ENCODE measurements at regions not wholly inside any gene's neighbourhood (a gene's known extent, or its start where the extent isn't known, plus 50 kb on each side); places are given as distances from the start of the nearest gene placed in this dataset.
"Not testable (repeated sequence)": the region's sequence is repeated elsewhere in the genome, so short reads cannot be mapped to it uniquely, and the experiment has no call there.

- TF ChIP-seq CTCF (IDR thresholded peaks at IDR 0.05) (no peak), ZFX (IDR thresholded peaks at IDR 0.05; ENCODE audit: borderline replicate concordance) (no peak)
- H3K27ac ChIP-seq = no peak overlapping the region
Observed at GRCh38 chr3:104943974-104944373, 422.7 kb upstream of the ALCAM start.

DNA sequence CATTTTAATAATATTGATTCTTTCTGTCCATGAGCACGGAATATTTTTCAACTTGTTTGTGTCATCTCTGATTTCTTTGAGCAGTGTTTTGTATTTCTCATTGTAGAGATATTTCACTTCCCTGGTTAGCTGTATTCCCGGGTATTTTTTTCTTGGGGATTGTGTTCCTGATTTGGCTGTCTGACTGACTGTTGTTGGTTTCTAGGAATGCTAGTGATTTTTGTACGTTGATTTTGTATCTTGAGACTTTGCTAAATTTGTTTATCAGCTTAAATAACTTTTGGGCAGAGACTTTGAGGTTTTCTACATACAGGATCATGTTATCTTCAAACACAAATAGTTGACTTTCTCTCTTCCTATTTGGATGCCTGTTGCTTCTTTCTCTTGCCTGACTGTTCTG lies 418.8 kb upstream of the ALCAM start:
- no peak for TF ChIP-seq ZFX (IDR thresholded peaks at IDR 0.05; ENCODE audit: borderline replicate concordance)
- TF ChIP-seq CTCF (IDR thresholded peaks at IDR 0.05) = no peak
- H3K27ac ChIP-seq = no peak overlapping the region

DNA sequence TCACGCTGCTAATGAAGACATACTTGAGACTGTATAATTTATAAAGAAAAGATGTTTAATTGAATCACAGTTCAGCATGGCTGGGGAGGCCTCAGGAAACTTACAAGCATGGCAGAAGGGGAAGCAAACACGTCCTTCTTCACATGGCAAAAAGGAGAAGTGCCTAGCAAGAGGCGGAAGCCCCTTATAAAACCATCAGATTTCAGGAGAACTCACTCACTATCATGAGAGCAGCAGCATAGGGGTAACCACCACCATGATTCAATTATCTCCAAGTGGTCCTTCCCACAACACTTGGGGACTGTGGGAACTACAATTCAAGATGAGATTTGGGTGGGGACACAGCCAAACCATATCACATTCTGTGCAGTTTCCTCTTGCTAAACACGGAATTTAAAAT lies 416.9 kb upstream of the ALCAM start:
- H3K27ac ChIP-seq = not testable (repeated sequence)

- TF ChIP-seq CTCF (IDR thresholded peaks at IDR 0.05) = no peak
- TF ChIP-seq ZFX (IDR thresholded peaks at IDR 0.05; ENCODE audit: borderline replicate concordance) = no peak
- no peak overlapping the region for H3K27ac ChIP-seq
Observed at GRCh38 chr3:104951426-104951825, 415.3 kb upstream of the ALCAM start.

- peak overlapping the region; percentile 20 for H3K27ac ChIP-seq
Observed at GRCh38 chr3:104952146-104952972, 414.4 kb upstream of the ALCAM start.

DNA sequence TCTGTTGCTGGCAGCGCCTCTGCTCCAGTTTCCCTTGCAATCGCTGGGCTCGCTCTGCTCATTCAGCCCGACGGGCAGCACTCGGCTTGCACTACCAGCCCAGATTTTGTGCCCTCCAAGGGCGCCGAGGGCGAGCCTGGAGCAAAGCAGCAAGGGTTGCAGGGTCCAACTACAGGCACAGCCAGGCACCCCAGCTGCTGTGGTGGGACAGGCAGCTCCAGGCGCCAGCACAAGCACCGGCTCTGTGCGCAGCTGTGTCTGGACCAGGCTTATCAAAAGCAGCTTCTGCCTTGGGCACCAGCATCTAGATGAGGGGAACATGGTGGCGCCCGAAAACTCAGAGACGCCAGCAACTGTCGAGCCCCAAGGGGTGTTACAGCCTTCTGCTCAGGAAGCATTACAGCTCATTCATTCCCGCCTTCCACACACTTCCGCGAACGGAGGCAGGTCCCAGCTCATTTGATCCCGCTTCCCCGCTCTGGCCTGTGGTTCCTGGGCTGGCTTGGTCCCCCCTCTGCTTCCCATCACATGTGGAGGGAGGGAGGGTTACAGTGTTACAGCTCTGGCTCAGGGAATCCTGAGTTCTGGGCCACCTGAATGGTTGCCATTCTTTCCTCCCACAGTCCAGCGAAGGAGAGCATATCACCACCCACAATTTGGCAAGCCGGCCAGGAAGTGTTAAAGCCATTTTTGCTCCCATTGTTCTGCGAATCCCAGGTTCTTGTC lies 409.9 kb upstream of the ALCAM start:
- no peak overlapping the region for H3K27ac ChIP-seq
- TF ChIP-seq ZFX (IDR thresholded peaks at IDR 0.05; ENCODE audit: borderline replicate concordance) = no peak
- TF ChIP-seq CTCF (IDR thresholded peaks at IDR 0.05) = no peak

More at GRCh38 chr3:104952146-104952972, 414.4 kb upstream of the ALCAM start:
- TF ChIP-seq ZFX (IDR thresholded peaks at IDR 0.05; ENCODE audit: borderline replicate concordance) (no peak), CTCF (IDR thresholded peaks at IDR 0.05) (no peak)

GRCh38 chr3:104960579-104960978 lies 406.1 kb upstream of the ALCAM start:
- no peak overlapping the region for H3K27ac ChIP-seq

More at GRCh38 chr3:104960579-104960978, 406.1 kb upstream of the ALCAM start:
- TF ChIP-seq CTCF (IDR thresholded peaks at IDR 0.05) (no peak), ZFX (IDR thresholded peaks at IDR 0.05; ENCODE audit: borderline replicate concordance) (no peak)

Measured in 22Rv1 (cell line).